ENCODE measurements at regions not wholly inside any gene's neighbourhood (a gene's known extent, or its start where the extent isn't known, plus 50 kb on each side); places are given as distances from the start of the nearest gene placed in this dataset.
"Not testable (repeated sequence)": the region's sequence is repeated elsewhere in the genome, so short reads cannot be mapped to it uniquely, and the experiment has no call there.

- Histone ChIP-seq H3K9me3 (ENCODE audit: control insufficient read depth, low read length) (no peaks in the 10 kb centered on the region), H3K27ac (ENCODE audit: low read length) (no peak overlapping the region), H3K27me3 (ENCODE audit: control insufficient read depth, insufficient read depth) (no peaks in the 10 kb centered on the region), H3K4me3 (ENCODE audit: low read length) (no peak overlapping the region), H3K4me1 (ENCODE audit: control insufficient read depth, insufficient read depth, low read length) (no peaks in the 10 kb centered on the region)
- DNase-seq: no peak
- intact Hi-C loops (cut with DNase I): no loop called here
- 92% methylated on average over 8 of the region's 8 CpGs for WGBS
- ATAC-seq: no peak
Measured at GRCh38 chr10:34886906-34887642, 72.0 kb upstream of the PARD3 start.

GRCh38 chr10:34885898-34886297 lies 70.8 kb upstream of the PARD3 start:
- no peak for ATAC-seq
- Histone ChIP-seq H3K4me3 (ENCODE audit: low read length) (no peak overlapping the region), H3K27ac (ENCODE audit: low read length) (no peak overlapping the region), H3K4me1 (ENCODE audit: control insufficient read depth, insufficient read depth, low read length) (no peaks in the 10 kb centered on the region), H3K9me3 (ENCODE audit: control insufficient read depth, low read length) (no peaks in the 10 kb centered on the region), H3K27me3 (ENCODE audit: control insufficient read depth, insufficient read depth) (no peaks in the 10 kb centered on the region)
- intact Hi-C loops (cut with DNase I): no loop called here
- 82% methylated on average over 3 of the region's 3 CpGs for WGBS
- no peak for DNase-seq

DNA sequence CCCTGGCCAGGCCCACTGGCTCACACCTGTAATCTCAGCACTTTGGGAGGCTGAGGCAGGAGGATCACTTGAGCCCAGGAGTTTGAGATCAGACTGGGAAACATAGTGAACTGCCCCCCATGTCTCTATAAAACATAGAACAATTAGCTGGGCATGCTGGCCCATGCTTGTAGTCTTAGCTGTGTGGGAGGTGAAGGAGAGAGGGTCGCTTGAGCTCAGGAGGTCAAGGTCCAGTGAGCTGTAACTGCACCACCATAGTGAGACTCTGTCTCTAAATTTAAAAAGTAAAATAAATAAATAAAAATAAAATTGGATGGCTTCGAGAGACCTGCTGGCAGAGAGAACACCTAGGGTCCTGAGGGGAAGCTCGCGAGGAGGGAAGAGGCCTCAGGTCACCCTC lies 69.9 kb upstream of the PARD3 start:
- no peak overlapping the region for H3K27ac ChIP-seq (ENCODE audit: low read length)
- no peaks in the 10 kb centered on the region for H3K4me1 ChIP-seq (ENCODE audit: control insufficient read depth, insufficient read depth, low read length)
- H3K9me3 ChIP-seq (ENCODE audit: control insufficient read depth, low read length): no peaks in the 10 kb centered on the region
- intact Hi-C loops (cut with DNase I): no loop called here
- H3K4me3 ChIP-seq (ENCODE audit: low read length): no peak overlapping the region
- no peaks in the 10 kb centered on the region for H3K27me3 ChIP-seq (ENCODE audit: control insufficient read depth, insufficient read depth)
- ATAC-seq: no peak
- no peak for DNase-seq
- whole genome bisulfite sequencing: 95% methylated on average over 4 of the region's 4 CpGs

DNA sequence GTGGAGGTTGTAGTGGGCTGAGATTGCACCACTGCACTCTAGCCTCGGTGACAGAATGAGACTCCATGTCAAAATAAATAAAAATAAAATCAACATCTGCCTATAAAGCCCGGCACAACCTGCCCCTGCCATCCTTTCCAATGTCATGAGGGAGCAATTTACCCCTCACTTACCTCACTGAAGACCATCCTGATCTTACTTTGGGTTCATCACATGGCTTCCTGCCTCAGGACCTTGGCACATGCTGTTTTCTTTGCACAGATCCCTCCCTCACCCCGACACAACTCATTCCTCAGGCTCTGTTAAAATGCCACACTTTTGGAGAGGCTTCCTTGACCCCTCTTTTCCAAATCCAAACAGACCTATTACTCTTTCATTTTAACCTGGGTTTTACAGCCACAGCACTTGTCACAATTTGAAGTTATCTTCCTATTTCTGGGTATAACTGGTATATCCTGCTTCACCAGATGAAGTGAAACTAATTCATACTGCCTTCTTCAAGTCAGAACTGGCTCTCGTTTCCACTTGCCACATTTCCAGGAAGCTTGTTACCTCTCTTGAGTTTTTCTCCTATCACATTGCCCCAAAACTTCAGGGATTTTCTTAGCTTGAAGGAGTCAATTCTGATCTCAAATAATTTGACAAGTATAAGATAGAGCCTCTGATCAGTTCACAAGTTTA lies 69.3 kb upstream of the PARD3 start:
- H3K4me3 ChIP-seq (ENCODE audit: low read length): no peak overlapping the region
- no peaks in the 10 kb centered on the region for H3K4me1 ChIP-seq (ENCODE audit: control insufficient read depth, insufficient read depth, low read length)
- intact Hi-C loops (cut with DNase I): no loop called here
- ATAC-seq (no peak), DNase-seq (no peak)
- WGBS: 79% methylated on average over 4 of the region's 4 CpGs
- no peaks in the 10 kb centered on the region for H3K27me3 ChIP-seq (ENCODE audit: control insufficient read depth, insufficient read depth)
- H3K9me3 ChIP-seq (ENCODE audit: control insufficient read depth, low read length): no peaks in the 10 kb centered on the region
- H3K27ac ChIP-seq (ENCODE audit: low read length): no peak overlapping the region

GRCh38 chr10:34880817-34881216 lies 65.7 kb upstream of the PARD3 start:
- intact Hi-C loops (cut with DNase I): no loop called here
- no peaks in the 10 kb centered on the region for H3K27me3 ChIP-seq (ENCODE audit: control insufficient read depth, insufficient read depth)
- no peaks in the 10 kb centered on the region for H3K4me1 ChIP-seq (ENCODE audit: control insufficient read depth, insufficient read depth, low read length)
- no peaks in the 10 kb centered on the region for H3K9me3 ChIP-seq (ENCODE audit: control insufficient read depth, low read length)
- H3K27ac ChIP-seq (ENCODE audit: low read length): no peak overlapping the region
- WGBS: 80% methylated on average over 7 of the region's 7 CpGs
- DNase-seq (no peak), ATAC-seq (no peak)
- no peak overlapping the region for H3K4me3 ChIP-seq (ENCODE audit: low read length)

- H3K9me3 ChIP-seq (ENCODE audit: control insufficient read depth, low read length); H3K4me3 ChIP-seq (ENCODE audit: low read length); ATAC-seq; H3K27me3 ChIP-seq (ENCODE audit: control insufficient read depth, insufficient read depth); intact Hi-C loops (cut with DNase I); H3K4me1 ChIP-seq (ENCODE audit: control insufficient read depth, insufficient read depth, low read length); DNase-seq; H3K27ac ChIP-seq (ENCODE audit: low read length): not testable (repeated sequence)
- 91% methylated on average over 1 of the region's 1 CpG for WGBS
Measured at GRCh38 chr10:34878651-34879050, 63.6 kb upstream of the PARD3 start.

- H3K9me3 ChIP-seq (ENCODE audit: control insufficient read depth, low read length): no peaks in the 10 kb centered on the region
- intact Hi-C loops (cut with DNase I): no loop called here
- H3K27ac ChIP-seq (ENCODE audit: low read length): no peak overlapping the region
- DNase-seq (no peak), ATAC-seq (no peak)
- no peak overlapping the region for H3K4me3 ChIP-seq (ENCODE audit: low read length)
- 93% methylated on average over 11 of the region's 11 CpGs for WGBS
- no peaks in the 10 kb centered on the region for H3K27me3 ChIP-seq (ENCODE audit: control insufficient read depth, insufficient read depth)
- no peaks in the 10 kb centered on the region for H3K4me1 ChIP-seq (ENCODE audit: control insufficient read depth, insufficient read depth, low read length)
Measured at GRCh38 chr10:34875061-34875460, 60.0 kb upstream of the PARD3 start.

DNA sequence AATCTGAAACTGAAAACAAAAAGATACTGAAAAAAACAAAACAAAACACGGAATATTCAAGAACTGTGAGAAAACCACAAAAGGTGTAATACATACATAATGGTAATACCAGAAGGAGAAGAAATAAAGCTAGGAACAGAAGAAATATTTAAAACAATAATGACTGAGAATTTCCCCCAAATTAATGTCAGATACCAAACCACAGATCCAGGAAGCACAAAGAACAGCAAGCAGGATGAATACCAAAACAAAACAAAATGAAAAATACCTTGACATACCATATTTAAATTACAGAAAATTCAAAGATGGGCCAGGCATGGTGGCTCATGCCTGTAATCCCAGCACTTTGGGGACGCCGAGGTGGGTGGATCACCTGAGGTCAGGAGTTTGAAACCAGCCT lies 57.7 kb upstream of the PARD3 start:
- Histone ChIP-seq H3K27me3 (ENCODE audit: control insufficient read depth, insufficient read depth) (no peaks in the 10 kb centered on the region), H3K4me1 (ENCODE audit: control insufficient read depth, insufficient read depth, low read length) (no peaks in the 10 kb centered on the region), H3K4me3 (ENCODE audit: low read length) (no peak overlapping the region), H3K27ac (ENCODE audit: low read length) (no peak overlapping the region), H3K9me3 (ENCODE audit: control insufficient read depth, low read length) (no peaks in the 10 kb centered on the region)
- DNase-seq (no peak), ATAC-seq (no peak)
- intact Hi-C loops (cut with DNase I): no loop called here
- WGBS: 93% methylated on average over 3 of the region's 3 CpGs

DNA sequence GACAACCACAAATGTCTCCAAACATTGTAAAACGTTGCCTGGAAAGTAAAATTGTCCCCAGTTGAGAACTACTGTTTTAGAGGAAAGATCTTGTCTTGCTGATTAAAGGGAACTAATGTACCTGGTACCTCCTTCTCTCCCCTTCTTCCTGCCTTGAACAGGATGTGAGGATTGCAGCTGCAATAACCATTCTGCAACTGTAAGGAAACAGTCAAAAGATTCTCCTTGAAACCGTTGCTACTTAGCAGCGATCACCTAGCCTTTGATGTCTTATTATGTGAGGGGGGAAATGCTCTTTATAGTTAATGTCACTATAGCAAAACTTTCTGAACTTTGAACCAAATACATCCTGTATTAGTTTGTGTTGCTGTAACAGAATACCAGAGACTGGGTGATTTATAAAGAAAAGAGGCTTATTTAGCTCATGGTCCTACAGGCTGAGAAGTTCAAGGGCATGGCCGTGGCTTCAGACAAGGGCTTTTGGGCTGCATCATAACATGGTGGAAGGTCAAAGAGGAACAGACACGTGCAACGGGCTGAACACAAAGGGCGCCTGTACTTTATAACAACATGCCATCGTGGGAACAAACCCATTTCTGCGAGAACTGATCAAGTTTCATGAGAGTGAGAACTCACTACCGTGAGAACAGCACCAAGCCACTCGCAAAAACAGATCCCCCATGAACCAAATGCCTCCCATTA lies 54.2 kb upstream of the PARD3 start:
- H3K4me3 ChIP-seq (ENCODE audit: low read length): no peak overlapping the region
- intact Hi-C loops (cut with DNase I): no loop called here
- no peaks in the 10 kb centered on the region for H3K27me3 ChIP-seq (ENCODE audit: control insufficient read depth, insufficient read depth)
- DNase-seq (no peak), ATAC-seq (no peak)
- H3K27ac ChIP-seq (ENCODE audit: low read length): no peak overlapping the region
- WGBS: 75% methylated on average over 11 of the region's 11 CpGs
- no peaks in the 10 kb centered on the region for H3K4me1 ChIP-seq (ENCODE audit: control insufficient read depth, insufficient read depth, low read length)
- H3K9me3 ChIP-seq (ENCODE audit: control insufficient read depth, low read length): no peaks in the 10 kb centered on the region

GRCh38 chr10:34868589-34868988 lies 53.5 kb upstream of the PARD3 start:
- H3K27me3 ChIP-seq (ENCODE audit: control insufficient read depth, insufficient read depth): no peaks in the 10 kb centered on the region
- no peak for ATAC-seq
- no peaks in the 10 kb centered on the region for H3K4me1 ChIP-seq (ENCODE audit: control insufficient read depth, insufficient read depth, low read length)
- H3K4me3 ChIP-seq (ENCODE audit: low read length): no peak overlapping the region
- intact Hi-C loops (cut with DNase I): no loop called here
- H3K27ac ChIP-seq (ENCODE audit: low read length): no peak overlapping the region
- no peaks in the 10 kb centered on the region for H3K9me3 ChIP-seq (ENCODE audit: control insufficient read depth, low read length)
- 92% methylated on average over 6 of the region's 6 CpGs for WGBS
- DNase-seq: no peak

- Histone ChIP-seq H3K9me3 (ENCODE audit: control insufficient read depth, low read length) (no peaks in the 10 kb centered on the region), H3K27ac (ENCODE audit: low read length) (no peak overlapping the region), H3K4me1 (ENCODE audit: control insufficient read depth, insufficient read depth, low read length) (no peaks in the 10 kb centered on the region), H3K27me3 (ENCODE audit: control insufficient read depth, insufficient read depth) (no peaks in the 10 kb centered on the region), H3K4me3 (ENCODE audit: low read length) (no peak overlapping the region)
- no peak for ATAC-seq
- intact Hi-C loops (cut with DNase I): no loop called here
- 54% methylated on average over 3 of the region's 3 CpGs for whole genome bisulfite sequencing
- no peak for DNase-seq
Measured at GRCh38 chr10:34866848-34867247, 51.8 kb upstream of the PARD3 start.
